AG10803 (cell line): ENCODE measurements at regions not wholly inside any gene's neighbourhood (a gene's known extent, or its start where the extent isn't known, plus 50 kb on each side); places are given as distances from the start of the nearest gene placed in this dataset.
A peak's percentile ranks its signal among the peaks of the same experiment; 100 is the strongest.

Experiments
- DNase-seq: peaks from one replicate; pipeline ENCODE4 v3.0.0; 2010; ENCODE audit warnings: low read depth
- H3K4me3 ChIP-seq: 2 replicates; pipeline ENCODE4 v1.5.1; 2011; ENCODE audit warnings: mild to moderate bottlenecking, low read length, control low read depth
- CTCF ChIP-seq: conservative IDR thresholded peaks from 2 replicates; pipeline ENCODE4 v1.5.1; 2011; ENCODE audit warnings: mild to moderate bottlenecking, low read length, control low read depth, inconsistent platforms

GRCh38 chr6:128601060-128601459, 80.7 kb upstream of the PTPRK start:
- no peak for TF ChIP-seq CTCF
- DNase-seq = no peak
- H3K4me3 ChIP-seq = no peak overlapping the region

- TF ChIP-seq CTCF = no peak
- no peak overlapping the region for H3K4me3 ChIP-seq
- peak; percentile 97 for DNase-seq
Measured at GRCh38 chr6:128600397-128600951, 80.1 kb upstream of the PTPRK start.

GRCh38 chr6:128599036-128599435, 78.6 kb upstream of the PTPRK start:
- no peak for DNase-seq
- no peak for TF ChIP-seq CTCF

GRCh38 chr6:128598571-128598970, 78.2 kb upstream of the PTPRK start:
- H3K4me3 ChIP-seq = no peak overlapping the region
- no peak for DNase-seq
- no peak for TF ChIP-seq CTCF

More at GRCh38 chr6:128599036-128599435, 78.6 kb upstream of the PTPRK start:
- H3K4me3 ChIP-seq = no peak overlapping the region

GRCh38 chr6:128597956-128598355, 77.6 kb upstream of the PTPRK start:
- H3K4me3 ChIP-seq = no peak overlapping the region
- no peak for TF ChIP-seq CTCF
- no peak for DNase-seq

GRCh38 chr6:128597004-128597403, 76.6 kb upstream of the PTPRK start:
- no peak overlapping the region for H3K4me3 ChIP-seq
- no peak for TF ChIP-seq CTCF
- no peak for DNase-seq

- no peak for TF ChIP-seq CTCF
- no peak for DNase-seq
- H3K4me3 ChIP-seq = no peak overlapping the region
Measured at GRCh38 chr6:128595544-128595943, 75.1 kb upstream of the PTPRK start.
